Fibroblast of lung (primary cell): ENCODE measurements at regions not wholly inside any gene's neighbourhood (a gene's known extent, or its start where the extent isn't known, plus 50 kb on each side); places are given as distances from the start of the nearest gene placed in this dataset.
"Not testable (repeated sequence)": the region's sequence is repeated elsewhere in the genome, so short reads cannot be mapped to it uniquely, and the experiment has no call there.

ENCODE experiments used
- DNase-seq, 2 donors: peaks; one replicate each; pipeline versions ENCODE4 v3.0.0 to v3.0.0-alpha.2; 2010; ENCODE audit warnings: low read depth in 2 of 2
- H2AFZ ChIP-seq: 2 replicates; pipeline ENCODE4 v1.5.1; 2012; ENCODE audit warnings: low read length, control low read depth, inconsistent platforms
- H3K27ac ChIP-seq: 2 replicates; pipeline ENCODE4 v1.5.1; 2011; ENCODE audit warnings: low read length, control low read depth; ENCODE audit not compliant: insufficient read depth
- H3K27me3 ChIP-seq: 2 replicates; pipeline ENCODE4 v1.5.1; 2011; ENCODE audit warnings: mild to moderate bottlenecking, low read length; ENCODE audit not compliant: control insufficient read depth, insufficient read depth
- H3K36me3 ChIP-seq: 2 replicates; pipeline ENCODE4 v1.5.1; 2011; ENCODE audit warnings: low read length; ENCODE audit not compliant: control insufficient read depth, insufficient read depth
- H3K4me1 ChIP-seq: 2 replicates; pipeline ENCODE4 v1.5.1; 2011; ENCODE audit warnings: low read length; ENCODE audit not compliant: control insufficient read depth, insufficient read depth; ENCODE audit errors: extremely low read depth
- H3K4me2 ChIP-seq: 2 replicates; pipeline ENCODE4 v1.5.1; 2011; ENCODE audit warnings: low read length, control low read depth; ENCODE audit not compliant: insufficient read depth; ENCODE audit errors: extremely low read depth
- H3K4me3 ChIP-seq, 4 experiments: fragments of 200-600 bp in 1 of 4; sonication (generic) in 1 of 4; replicated peaks in 1 of 4; 2 replicates each; pipeline ENCODE4 v1.5.1; 2011 to 2016; ENCODE audit warnings: low read length in 4 of 4, low read depth in 3 of 4, mild to moderate bottlenecking in 3 of 4, control low read depth in 2 of 4, inconsistent platforms in 1 of 4, mixed read lengths in 1 of 4; ENCODE audit not compliant: insufficient read depth in 1 of 4; ENCODE audit errors: control extremely low read depth in 1 of 4
- H3K79me2 ChIP-seq: 2 replicates; pipeline ENCODE4 v1.5.1; 2012; ENCODE audit warnings: mild to moderate bottlenecking, low read length, inconsistent platforms; ENCODE audit not compliant: control insufficient read depth, insufficient read depth
- H3K9ac ChIP-seq: 2 replicates; pipeline ENCODE4 v1.5.1; 2011; ENCODE audit warnings: mild to moderate bottlenecking, low read length, control low read depth; ENCODE audit not compliant: insufficient read depth
- H3K9me3 ChIP-seq: 2 replicates; pipeline ENCODE4 v1.5.1; 2012; ENCODE audit warnings: low read depth, low read length; ENCODE audit not compliant: control insufficient read depth, insufficient read depth
- H4K20me1 ChIP-seq: 2 replicates; pipeline ENCODE4 v1.5.1; 2011; ENCODE audit warnings: low read length; ENCODE audit not compliant: control insufficient read depth, insufficient read depth; ENCODE audit errors: extremely low read depth
- EZH2 ChIP-seq: IDR thresholded peaks from 2 replicates; pipeline ENCODE4 v1.5.1; 2012; ENCODE audit warnings: low read length, control low read depth, mild to moderate bottlenecking; ENCODE audit errors: missing control alignments
- TF ChIP-seq, protein P1 (sequence below), 2 donors: IDR thresholded peaks in 1 of 2; conservative IDR thresholded peaks in 1 of 2; 1 replicate in 1 of 2; 2 replicates in 1 of 2; pipeline ENCODE4 v1.5.1; 2011 to 2012; ENCODE audit warnings: low read length in 2 of 2, control low read depth in 1 of 2, inconsistent platforms in 1 of 2, low read depth in 1 of 2, mild to moderate bottlenecking in 1 of 2

DNA sequence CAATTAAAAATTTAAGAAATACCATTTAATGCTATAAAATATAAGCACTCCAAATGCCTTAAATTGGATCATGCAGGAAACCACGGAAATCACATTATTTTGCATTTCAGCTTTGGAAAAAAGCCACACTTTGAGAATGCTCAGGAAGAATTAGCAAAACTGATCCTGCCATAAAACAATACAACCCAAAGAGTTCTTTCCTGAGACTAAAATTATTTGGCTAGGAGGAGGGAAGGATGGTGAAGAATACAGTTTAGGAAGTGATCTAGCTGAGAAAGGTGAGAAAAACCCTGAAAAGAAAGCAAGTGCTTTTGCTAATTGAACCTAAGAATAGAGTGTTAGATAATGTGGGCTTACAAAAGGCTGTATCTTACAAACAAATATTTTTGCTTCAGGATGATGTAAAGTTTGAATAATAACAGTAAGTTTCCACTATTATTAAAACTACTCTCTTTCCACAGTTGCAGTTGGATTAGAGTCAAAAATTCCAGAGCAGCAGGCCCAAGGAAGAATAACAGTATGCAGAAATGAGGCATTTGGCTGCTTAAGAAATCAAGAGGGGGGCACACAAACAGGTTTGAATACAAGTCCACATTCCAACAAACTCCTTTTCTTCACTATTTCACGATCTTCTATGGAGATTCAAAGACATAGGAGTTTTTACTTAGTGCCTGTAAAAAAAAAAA, 565.4 kb downstream of the RFPL4B start:
- H3K79me2 ChIP-seq, result no peaks in the 10 kb centered on the region
- H3K27ac ChIP-seq, result no peak overlapping the region
- H4K20me1 ChIP-seq, result no peaks in the 10 kb centered on the region
- peak; percentile 46 to 85 for DNase-seq
- H3K9me3 ChIP-seq, result no peaks in the 10 kb centered on the region
- H3K4me3 ChIP-seq, result no peak overlapping the region
- H3K27me3 ChIP-seq, result no peaks in the 10 kb centered on the region
- H3K4me1 ChIP-seq, result peaks cover 2% of the 10 kb centered on the region
- no peak overlapping the region for H3K4me2 ChIP-seq
- no peak overlapping the region for H2AFZ ChIP-seq
- no peak overlapping the region for H3K9ac ChIP-seq
- no peaks in the 10 kb centered on the region for H3K36me3 ChIP-seq
- no peak for TF ChIP-seq EZH2
- TF ChIP-seq, protein P1, sequence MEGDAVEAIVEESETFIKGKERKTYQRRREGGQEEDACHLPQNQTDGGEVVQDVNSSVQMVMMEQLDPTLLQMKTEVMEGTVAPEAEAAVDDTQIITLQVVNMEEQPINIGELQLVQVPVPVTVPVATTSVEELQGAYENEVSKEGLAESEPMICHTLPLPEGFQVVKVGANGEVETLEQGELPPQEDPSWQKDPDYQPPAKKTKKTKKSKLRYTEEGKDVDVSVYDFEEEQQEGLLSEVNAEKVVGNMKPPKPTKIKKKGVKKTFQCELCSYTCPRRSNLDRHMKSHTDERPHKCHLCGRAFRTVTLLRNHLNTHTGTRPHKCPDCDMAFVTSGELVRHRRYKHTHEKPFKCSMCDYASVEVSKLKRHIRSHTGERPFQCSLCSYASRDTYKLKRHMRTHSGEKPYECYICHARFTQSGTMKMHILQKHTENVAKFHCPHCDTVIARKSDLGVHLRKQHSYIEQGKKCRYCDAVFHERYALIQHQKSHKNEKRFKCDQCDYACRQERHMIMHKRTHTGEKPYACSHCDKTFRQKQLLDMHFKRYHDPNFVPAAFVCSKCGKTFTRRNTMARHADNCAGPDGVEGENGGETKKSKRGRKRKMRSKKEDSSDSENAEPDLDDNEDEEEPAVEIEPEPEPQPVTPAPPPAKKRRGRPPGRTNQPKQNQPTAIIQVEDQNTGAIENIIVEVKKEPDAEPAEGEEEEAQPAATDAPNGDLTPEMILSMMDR (conservative IDR thresholded peaks at IDR 0.05 in 1 of 2, IDR thresholded peaks at IDR 0.05 in 1 of 2; ENCODE audit: low read depth in 1 of 2, low read length in 2 of 2), result no peak

DNA sequence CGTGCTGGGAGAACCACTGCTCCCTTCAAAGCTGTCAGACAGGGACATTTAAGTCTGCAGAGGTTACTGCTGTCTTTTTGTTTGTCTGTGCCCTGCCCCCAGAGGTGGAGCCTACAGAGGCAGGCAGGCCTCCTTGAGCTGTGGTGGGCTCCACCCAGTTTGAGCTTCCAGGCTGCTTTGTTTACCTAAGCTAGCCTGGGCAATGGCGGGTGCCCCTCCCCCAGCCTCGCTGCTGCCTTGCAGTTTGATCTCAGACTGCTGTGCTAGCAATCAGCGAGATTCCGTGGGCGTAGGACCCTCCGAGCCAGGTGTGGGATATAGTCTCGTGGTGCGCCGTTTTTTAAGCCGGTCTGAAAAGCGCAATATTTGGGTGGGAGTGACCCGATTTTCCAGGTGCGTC, 572.6 kb downstream of the RFPL4B start:
- H3K27ac ChIP-seq, H3K4me1 ChIP-seq, H4K20me1 ChIP-seq, H2AFZ ChIP-seq, H3K27me3 ChIP-seq, H3K4me3 ChIP-seq, H3K4me2 ChIP-seq, H3K9me3 ChIP-seq, H3K9ac ChIP-seq, H3K36me3 ChIP-seq, H3K79me2 ChIP-seq, DNase-seq: not testable (repeated sequence)

DNA sequence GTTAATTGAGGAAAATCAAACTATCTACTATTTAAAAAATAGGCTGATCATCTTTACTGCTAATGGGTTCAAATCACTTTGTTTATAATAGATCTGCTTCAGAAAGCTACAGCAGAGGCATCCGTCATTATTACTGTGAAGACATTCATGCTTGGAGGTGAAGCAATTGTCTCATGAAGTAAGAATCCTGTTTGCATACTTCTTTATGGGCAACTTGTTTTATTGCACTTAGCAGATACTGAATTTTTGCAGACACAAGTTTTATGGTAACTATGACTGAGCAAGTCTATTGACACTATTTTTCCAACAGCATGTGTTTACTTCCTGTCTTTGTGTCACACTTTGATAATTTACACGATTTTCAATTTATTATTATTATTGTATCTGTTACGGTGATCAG, 573.9 kb downstream of the RFPL4B start:
- H3K9ac ChIP-seq, result no peak overlapping the region
- H4K20me1 ChIP-seq, result no peaks in the 10 kb centered on the region
- H3K9me3 ChIP-seq, result no peaks in the 10 kb centered on the region
- DNase-seq, result no peak
- H2AFZ ChIP-seq, result no peak overlapping the region
- no peaks in the 10 kb centered on the region for H3K79me2 ChIP-seq
- no peak overlapping the region for H3K4me2 ChIP-seq
- no peak overlapping the region for H3K4me3 ChIP-seq
- no peaks in the 10 kb centered on the region for H3K36me3 ChIP-seq
- no peak overlapping the region for H3K27ac ChIP-seq
- H3K4me1 ChIP-seq, result no peaks in the 10 kb centered on the region
- TF ChIP-seq EZH2, result no peak
- TF ChIP-seq, protein P1 (conservative IDR thresholded peaks at IDR 0.05 in 1 of 2, IDR thresholded peaks at IDR 0.05 in 1 of 2; ENCODE audit: low read depth in 1 of 2, low read length in 2 of 2), result no peak
- H3K27me3 ChIP-seq, result no peaks in the 10 kb centered on the region
